ENCODE measurements at regions not wholly inside any gene's neighbourhood (a gene's known extent, or its start where the extent isn't known, plus 50 kb on each side); places are given as distances from the start of the nearest gene placed in this dataset.

DNA sequence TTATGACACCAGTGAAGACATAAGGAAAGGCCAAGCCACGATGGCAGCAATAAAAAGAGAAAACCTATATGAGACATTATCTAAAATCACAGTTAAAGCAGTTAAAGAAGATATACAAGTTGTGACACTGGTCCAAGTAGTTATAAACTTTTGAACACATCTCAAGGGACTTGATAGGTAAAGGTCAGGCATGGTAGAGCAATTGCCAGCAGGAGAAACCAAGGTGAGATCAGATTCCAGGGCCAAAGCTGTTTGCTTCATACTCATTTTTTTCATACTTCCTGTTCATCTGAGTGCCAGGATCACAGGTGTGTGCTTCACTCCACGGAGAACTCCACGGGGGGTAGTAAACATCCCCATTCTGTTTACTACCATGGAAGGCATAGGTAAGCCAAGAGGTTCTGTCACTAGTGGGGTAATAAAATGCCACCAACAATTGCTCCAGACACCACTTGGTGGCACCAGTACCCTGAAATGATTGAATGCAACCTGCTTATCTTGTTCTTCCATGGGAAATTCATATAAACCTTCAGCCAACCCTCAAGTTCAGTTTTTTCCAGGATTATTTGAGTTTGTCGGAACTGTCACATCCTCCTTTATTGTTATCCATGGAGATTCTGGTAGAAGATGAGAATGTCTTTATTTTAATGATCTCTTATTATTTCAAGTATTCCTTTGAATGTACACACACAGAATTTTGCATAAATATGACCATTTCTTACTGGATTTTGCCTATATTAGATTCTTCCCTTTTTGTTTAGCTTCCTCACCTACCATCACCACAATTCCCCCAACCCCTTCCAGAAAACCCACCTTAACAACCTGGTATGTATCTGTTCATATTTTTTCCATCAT, 59.2 kb upstream of the TSPAN8 start:
- Histone ChIP-seq H4K8ac (ENCODE audit: low read depth in 2 of 2, low read length in 2 of 2) (no peak overlapping the region), H3K9me3 (ENCODE audit: control insufficient read depth, insufficient read depth, low read length) (no peaks in the 10 kb centered on the region), H2BK15ac (ENCODE audit: low read depth, low read length) (no peak overlapping the region), H4K91ac (ENCODE audit: insufficient read depth, low read depth, low read length) (no peak overlapping the region), H3K56ac (ENCODE audit: extremely low read depth, insufficient read depth, low read length) (no peak overlapping the region), H2AFZ (replicated peaks; ENCODE audit: low read length, poor library complexity) (no peak overlapping the region), H3K27ac (ENCODE audit: insufficient read depth, low read length) (no peak overlapping the region), H4K20me1 (ENCODE audit: insufficient read depth, low read length) (no peaks in the 10 kb centered on the region), H3K79me1 (ENCODE audit: low read depth in 1 of 2, low read length in 2 of 2) (no peaks in the 10 kb centered on the region), H2BK120ac (ENCODE audit: low read depth, low read length) (no peak overlapping the region), H3K4me3 (ENCODE audit: insufficient read depth, low read depth, low read length) (no peak overlapping the region), H3K9ac (ENCODE audit: low read depth, low read length) (no peak overlapping the region), H3K9me1 (ENCODE audit: insufficient read depth, low read length) (no peaks in the 10 kb centered on the region), H3K23ac (ENCODE audit: low read depth, low read length) (no peak overlapping the region), H3K27me3 (ENCODE audit: control insufficient read depth, insufficient read depth, low read length) (no peaks in the 10 kb centered on the region), H3K4ac (ENCODE audit: low read depth, low read length) (no peak overlapping the region), H3K36me3 (ENCODE audit: control insufficient read depth, insufficient read depth, low read length) (no peaks in the 10 kb centered on the region), H3K14ac (replicated peaks; ENCODE audit: low read depth, low read length) (no peak overlapping the region), H2BK20ac (ENCODE audit: low read depth, low read length) (no peak overlapping the region), H2BK5ac (ENCODE audit: low read depth, low read length, poor library complexity, severe bottlenecking) (no peak overlapping the region), H3K4me2 (ENCODE audit: low read depth, low read length) (no peak overlapping the region), H2AK9ac (replicated peaks; ENCODE audit: low read depth, low read length, poor library complexity) (no peak overlapping the region), H3K18ac (ENCODE audit: low read depth, low read length) (no peak overlapping the region), H4K5ac (ENCODE audit: low read depth, low read length) (no peak overlapping the region), H2AK5ac (ENCODE audit: low read depth, low read length) (no peak overlapping the region), H3K4me1 (ENCODE audit: control insufficient read depth, insufficient read depth, low read length) (no peaks in the 10 kb centered on the region)
- TF ChIP-seq POLR2A (IDR thresholded peaks at IDR 0.05; ENCODE audit: low read depth, low read length): no peak
- TF ChIP-seq NFE2L2 (IDR thresholded peaks at IDR 0.05; ENCODE audit: low read depth, low read length): no peak
- TF ChIP-seq RCOR1 (IDR thresholded peaks at IDR 0.05; ENCODE audit: insufficient replicate concordance, low read length): no peak
- TF ChIP-seq CEBPB (IDR thresholded peaks at IDR 0.05; ENCODE audit: low read depth, low read length): no peak
- no peak for TF ChIP-seq BHLHE40 (IDR thresholded peaks at IDR 0.05; ENCODE audit: low read depth, low read length)
- no peak for TF ChIP-seq CHD1 (IDR thresholded peaks at IDR 0.05; ENCODE audit: low read depth, low read length)
- TF ChIP-seq, protein P1, sequence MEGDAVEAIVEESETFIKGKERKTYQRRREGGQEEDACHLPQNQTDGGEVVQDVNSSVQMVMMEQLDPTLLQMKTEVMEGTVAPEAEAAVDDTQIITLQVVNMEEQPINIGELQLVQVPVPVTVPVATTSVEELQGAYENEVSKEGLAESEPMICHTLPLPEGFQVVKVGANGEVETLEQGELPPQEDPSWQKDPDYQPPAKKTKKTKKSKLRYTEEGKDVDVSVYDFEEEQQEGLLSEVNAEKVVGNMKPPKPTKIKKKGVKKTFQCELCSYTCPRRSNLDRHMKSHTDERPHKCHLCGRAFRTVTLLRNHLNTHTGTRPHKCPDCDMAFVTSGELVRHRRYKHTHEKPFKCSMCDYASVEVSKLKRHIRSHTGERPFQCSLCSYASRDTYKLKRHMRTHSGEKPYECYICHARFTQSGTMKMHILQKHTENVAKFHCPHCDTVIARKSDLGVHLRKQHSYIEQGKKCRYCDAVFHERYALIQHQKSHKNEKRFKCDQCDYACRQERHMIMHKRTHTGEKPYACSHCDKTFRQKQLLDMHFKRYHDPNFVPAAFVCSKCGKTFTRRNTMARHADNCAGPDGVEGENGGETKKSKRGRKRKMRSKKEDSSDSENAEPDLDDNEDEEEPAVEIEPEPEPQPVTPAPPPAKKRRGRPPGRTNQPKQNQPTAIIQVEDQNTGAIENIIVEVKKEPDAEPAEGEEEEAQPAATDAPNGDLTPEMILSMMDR (conservative IDR thresholded peaks at IDR 0.05; ENCODE audit: low read depth, low read length): no peak
- TF ChIP-seq RFX5 (IDR thresholded peaks at IDR 0.05; ENCODE audit: low read depth, low read length): no peak
- TF ChIP-seq MXI1 (IDR thresholded peaks at IDR 0.05; ENCODE audit: borderline replicate concordance, low read depth, low read length): no peak
- no peak for TF ChIP-seq SMC3 (IDR thresholded peaks at IDR 0.05; ENCODE audit: low read depth, low read length)
- no peak for TF ChIP-seq FOS (IDR thresholded peaks at IDR 0.05; ENCODE audit: low read depth, low read length)
- TF ChIP-seq, protein P2, sequence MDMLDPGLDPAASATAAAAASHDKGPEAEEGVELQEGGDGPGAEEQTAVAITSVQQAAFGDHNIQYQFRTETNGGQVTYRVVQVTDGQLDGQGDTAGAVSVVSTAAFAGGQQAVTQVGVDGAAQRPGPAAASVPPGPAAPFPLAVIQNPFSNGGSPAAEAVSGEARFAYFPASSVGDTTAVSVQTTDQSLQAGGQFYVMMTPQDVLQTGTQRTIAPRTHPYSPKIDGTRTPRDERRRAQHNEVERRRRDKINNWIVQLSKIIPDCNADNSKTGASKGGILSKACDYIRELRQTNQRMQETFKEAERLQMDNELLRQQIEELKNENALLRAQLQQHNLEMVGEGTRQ (IDR thresholded peaks at IDR 0.05; ENCODE audit: low read depth, low read length): no peak
- no peak for TF ChIP-seq MAFK (IDR thresholded peaks at IDR 0.05; ENCODE audit: low read depth, low read length)
- TF ChIP-seq MAZ (IDR thresholded peaks at IDR 0.05; ENCODE audit: borderline replicate concordance, low read depth, low read length): no peak
- TF ChIP-seq, protein P3, sequence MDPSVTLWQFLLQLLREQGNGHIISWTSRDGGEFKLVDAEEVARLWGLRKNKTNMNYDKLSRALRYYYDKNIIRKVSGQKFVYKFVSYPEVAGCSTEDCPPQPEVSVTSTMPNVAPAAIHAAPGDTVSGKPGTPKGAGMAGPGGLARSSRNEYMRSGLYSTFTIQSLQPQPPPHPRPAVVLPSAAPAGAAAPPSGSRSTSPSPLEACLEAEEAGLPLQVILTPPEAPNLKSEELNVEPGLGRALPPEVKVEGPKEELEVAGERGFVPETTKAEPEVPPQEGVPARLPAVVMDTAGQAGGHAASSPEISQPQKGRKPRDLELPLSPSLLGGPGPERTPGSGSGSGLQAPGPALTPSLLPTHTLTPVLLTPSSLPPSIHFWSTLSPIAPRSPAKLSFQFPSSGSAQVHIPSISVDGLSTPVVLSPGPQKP (IDR thresholded peaks at IDR 0.05; ENCODE audit: borderline replicate concordance, low read depth, low read length): no peak
- TF ChIP-seq RAD21 (IDR thresholded peaks at IDR 0.05; ENCODE audit: low read length): no peak
- BruUV-seq (replicated peaks): no TSS peak
- in situ Hi-C loops (cut with MboI; ENCODE audit: low sequenced_read_pairs): no loop called here
- ATAC-seq (ENCODE audit: low read depth) (no peak), DNase-seq (peak; percentile 0)
- ChIA-PET CTCF (no interaction called here), POLR2A (ENCODE audit: unreplicated experiment) (no interaction called here)
- dilution Hi-C loops (cut with HindIII; ENCODE audit: low sequenced_read_pairs, unreplicated experiment): no loop called here
- WGBS, 2 experiments (ENCODE audit: extremely low coverage in 2 of 2, insufficient read length in 1 of 2): no CpG with 5 or more reads among the region's 4 CpGs
- intact Hi-C loops (cut with micrococcal nuclease): no loop called here

All from IMR-90 (cell line).